ENCODE measurements at regions not wholly inside any gene's neighbourhood (a gene's known extent, or its start where the extent isn't known, plus 50 kb on each side); places are given as distances from the start of the nearest gene placed in this dataset.

DNA sequence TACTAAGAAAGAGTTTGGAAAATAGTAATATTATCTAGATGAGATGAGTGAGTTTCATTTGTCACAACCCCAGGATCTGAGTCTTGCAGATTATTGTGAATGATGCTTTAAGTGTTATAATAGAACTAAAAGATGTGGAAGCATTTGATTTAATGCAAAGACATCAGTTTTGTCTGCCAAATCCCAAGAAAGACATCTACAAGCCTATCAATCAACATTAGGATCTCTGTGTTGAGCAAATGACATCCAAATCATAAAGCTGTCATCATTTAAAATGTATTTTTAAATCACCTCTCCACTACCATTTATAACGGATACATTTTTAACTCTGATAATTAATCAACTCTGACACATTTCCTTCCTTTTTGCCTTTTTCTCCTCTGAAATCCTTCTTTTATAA, 310.8 kb upstream of the SLIT2 start:
- TF ChIP-seq CTCF (conservative IDR thresholded peaks at IDR 0.05; ENCODE audit: low read depth, low read length) (no peak), EZH2 (IDR thresholded peaks at IDR 0.05; ENCODE audit: borderline replicate concordance, low read depth, low read length, poor library complexity, severe bottlenecking) (no peak)
